NOMO-1 treated with DMSO at 0.1 percent for 48 hours (cell line): ENCODE measurements at regions not wholly inside any gene's neighbourhood (a gene's known extent, or its start where the extent isn't known, plus 50 kb on each side); places are given as distances from the start of the nearest gene placed in this dataset.

Experiments
- DNase-seq: peaks from one replicate; lab custom pipeline; 2025; ENCODE audit not compliant: unreplicated experiment; lab: John Stamatoyannopoulos, UW

DNA sequence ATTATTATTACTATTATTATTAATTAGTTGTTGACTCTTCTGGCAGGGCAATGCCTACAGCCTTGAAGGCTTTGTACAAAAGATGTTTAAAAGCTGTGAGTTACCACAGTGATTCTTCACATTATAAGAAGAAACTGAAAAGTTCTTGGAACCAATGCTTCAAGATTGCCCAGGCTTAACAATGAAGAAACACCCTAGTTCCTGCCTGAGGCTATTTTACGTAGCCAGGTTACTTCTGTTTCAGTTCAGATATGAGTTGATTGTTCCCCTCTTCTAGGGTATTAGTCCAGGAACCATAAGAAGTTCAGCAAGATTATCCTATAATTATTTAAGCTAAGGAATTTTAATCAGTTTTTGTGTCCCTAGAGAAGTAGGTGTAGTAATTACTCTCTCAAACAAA, 154.6 kb upstream of the CDH12 start:
- DNase-seq: no peak

GRCh38 chr5:23007236-23007635, 154.1 kb upstream of the CDH12 start:
- no peak for DNase-seq

DNA sequence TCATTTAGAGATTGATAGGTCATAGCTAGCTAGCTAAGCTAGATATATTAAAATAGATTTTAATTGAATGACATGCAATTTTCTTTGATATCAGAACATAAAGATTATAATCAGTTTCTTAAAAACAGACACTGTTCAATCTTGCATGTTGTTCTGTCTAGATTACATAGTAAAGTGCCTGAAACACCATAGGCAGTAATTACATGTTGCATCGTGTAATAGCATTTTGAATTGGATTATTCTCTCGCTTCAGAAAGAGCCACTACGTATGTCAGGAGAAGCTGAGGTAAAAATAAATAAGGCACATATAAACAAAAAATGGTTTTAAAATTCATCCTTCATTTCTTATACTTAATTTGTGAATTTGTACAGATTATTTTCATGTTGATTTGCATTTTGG, 148.0 kb upstream of the CDH12 start:
- no peak for DNase-seq

DNA sequence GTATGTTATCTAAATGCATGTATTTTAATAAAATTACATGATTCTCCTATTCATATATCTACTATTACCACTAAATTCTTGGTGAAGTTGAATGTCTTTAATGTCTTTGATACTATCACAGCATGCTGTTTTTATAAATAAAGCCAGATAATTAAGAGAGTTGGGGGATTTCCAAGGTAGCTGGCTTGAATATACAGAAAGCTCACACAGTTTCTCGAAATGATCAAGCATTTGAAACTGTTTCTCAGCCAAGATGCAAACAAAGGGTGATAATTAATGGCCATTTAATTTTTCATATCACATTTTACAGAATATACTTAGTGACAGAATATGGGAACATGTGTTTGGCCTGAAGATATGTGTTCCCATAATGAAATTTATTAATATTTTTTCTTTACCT, 145.6 kb upstream of the CDH12 start:
- no peak for DNase-seq

- DNase-seq: peak; percentile 42
Observed at GRCh38 chr5:22998362-22998761, 145.2 kb upstream of the CDH12 start.

DNA sequence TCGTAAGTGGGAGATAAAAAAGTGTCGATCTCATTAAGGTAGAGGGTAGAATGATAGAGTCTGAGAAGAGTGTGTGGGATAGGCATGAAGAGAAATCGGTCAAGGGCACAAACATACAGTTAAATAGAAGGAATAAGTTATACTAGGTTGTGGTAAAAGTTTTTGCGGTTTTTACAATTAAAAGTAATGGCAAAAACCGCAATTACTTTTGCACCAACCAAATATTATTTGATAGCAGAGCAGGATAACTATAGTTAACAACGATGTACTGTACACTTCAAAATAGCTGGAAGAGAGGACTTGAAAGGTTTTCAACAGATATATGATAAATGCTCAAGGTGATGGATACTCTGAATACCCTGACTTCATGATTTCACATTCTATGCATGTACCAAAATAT, 135.8 kb upstream of the CDH12 start:
- no peak for DNase-seq

GRCh38 chr5:22986281-22986680, 133.1 kb upstream of the CDH12 start:
- DNase-seq: no peak

- DNase-seq: no peak
Observed at GRCh38 chr5:22985446-22985845, 132.3 kb upstream of the CDH12 start.

GRCh38 chr5:22970956-22971618, 117.9 kb upstream of the CDH12 start:
- no peak for DNase-seq

GRCh38 chr5:22970491-22970890, 117.3 kb upstream of the CDH12 start:
- DNase-seq: no peak

DNA sequence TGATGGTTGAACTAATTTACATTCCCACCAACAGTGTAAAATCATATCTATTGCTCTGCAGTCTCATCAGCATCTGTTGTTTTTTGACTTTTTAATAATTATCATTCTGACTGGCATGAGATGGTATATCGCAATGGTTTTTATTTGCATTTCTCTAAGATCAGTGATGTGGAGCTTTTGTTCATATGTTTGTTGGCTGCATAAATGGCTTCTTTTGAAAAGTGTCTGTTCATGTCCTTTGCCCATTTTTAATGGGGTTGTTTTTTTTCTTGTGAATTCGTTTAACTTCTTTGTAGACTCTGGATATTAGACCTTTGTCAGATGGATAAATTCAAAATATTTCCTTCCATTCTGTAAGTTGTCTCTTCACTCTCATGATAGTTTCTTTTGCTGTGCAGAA, 115.2 kb upstream of the CDH12 start:
- no peak for DNase-seq

DNA sequence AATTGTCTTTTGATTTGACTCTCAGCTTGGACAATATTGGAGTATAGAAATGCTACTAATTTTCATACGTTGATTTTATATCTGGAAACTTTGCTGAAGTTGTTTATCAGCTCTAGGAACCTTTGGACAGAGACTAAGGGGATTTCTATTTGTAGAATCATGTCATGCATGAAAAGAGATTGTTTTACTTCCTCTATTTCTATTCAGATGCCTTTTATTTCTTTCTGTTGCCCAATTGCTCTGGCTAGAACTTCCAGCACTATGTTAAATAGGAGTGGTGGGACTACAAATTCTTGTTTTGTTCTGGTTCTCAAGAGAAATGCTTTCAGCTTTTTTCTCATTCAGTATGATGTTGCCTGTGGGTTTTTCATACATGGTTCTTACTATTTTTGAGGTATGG, 112.8 kb upstream of the CDH12 start:
- peak; percentile 14 for DNase-seq

- no peak for DNase-seq
Observed at GRCh38 chr5:22964632-22965031, 111.5 kb upstream of the CDH12 start.

GRCh38 chr5:22958462-22959262, 105.5 kb upstream of the CDH12 start:
- DNase-seq: no peak

DNA sequence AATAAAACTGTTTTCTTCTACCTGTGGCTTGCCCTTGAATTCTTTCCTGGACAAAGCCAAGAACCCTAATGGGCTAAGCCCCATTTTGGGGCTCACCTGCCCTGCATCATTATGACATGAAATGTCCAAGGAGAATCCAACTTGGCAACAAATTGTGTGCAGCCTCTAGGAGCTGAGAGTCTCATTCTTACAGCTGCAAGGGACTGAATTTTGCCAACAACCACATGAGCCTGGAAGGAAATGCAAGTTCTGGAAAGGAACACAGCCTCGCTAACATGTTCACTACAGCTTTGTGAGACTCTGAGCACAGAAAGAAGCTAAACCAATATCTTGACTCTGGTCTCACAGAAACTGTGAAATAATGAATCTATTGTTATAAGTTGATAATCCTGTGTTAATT, 94.8 kb upstream of the CDH12 start:
- DNase-seq: no peak

DNA sequence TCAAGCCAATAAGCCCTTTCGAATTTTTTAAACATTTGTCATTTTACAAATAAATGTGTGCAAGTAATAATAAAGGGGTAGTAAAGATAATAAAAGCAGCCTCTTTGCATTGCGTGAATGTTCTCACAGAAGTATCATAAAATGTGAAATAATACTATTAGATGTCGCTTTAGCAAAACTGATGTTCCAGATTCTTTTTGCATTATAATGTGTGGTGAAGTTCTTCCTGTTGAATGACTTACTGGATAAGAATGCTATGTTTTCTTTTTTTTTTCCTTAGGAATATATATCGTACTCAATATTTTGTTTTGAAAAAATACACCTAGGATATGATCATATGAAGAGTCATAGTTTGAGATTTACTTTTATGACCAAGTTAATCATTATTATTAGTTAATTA, 85.2 kb upstream of the CDH12 start:
- DNase-seq: no peak

DNA sequence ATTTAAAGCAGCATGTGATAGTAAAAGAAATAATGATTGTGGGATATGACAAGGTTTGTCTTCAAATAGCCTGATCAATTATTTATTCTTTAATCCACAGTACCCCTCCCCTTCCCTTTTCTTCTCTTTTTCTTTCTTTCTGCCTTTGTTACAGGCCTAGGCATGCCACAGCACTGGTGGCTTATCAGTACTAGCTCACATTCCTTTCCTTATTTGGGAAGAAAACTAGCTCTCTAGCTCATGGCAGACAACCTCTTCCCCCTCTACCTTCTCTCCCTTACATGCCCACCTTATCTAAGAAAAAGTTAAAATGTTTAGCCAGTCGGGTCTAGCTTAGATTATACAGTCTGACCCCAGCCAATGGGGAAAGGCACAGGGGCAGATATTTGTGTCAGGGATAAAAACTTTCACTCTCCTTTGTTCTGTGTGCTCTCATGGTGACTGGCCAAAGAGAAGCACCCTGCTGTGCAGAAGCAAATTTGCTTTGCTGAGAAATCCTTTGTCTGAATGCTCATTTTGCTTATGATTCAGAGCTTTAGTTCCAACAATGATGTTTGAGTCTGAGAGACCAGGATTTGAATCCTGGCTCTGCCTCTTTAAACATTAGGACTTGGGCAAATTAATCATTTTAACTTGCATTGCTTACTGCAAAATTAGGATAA, 75.8 kb upstream of the CDH12 start:
- DNase-seq: no peak

GRCh38 chr5:22926574-22926973, 73.4 kb upstream of the CDH12 start:
- DNase-seq: no peak

DNA sequence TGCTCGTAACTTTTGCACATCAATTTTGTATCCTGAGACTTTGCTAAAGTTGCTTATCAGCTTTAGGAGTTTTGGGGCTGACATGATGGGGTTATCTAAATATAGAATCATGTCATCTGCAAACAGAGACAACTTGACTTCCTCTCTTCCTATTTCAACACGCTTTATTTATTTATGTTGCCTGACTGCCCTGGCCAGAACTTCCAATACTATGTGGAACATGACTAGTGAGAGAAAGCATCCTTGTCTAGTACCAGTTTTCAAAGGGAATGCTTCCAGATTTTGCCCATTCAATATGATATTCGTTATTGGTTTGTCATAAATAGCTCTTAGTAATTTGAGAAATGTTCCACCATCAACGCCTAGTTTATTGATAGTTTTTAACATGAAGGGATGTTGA, 65.4 kb upstream of the CDH12 start:
- no peak for DNase-seq

DNA sequence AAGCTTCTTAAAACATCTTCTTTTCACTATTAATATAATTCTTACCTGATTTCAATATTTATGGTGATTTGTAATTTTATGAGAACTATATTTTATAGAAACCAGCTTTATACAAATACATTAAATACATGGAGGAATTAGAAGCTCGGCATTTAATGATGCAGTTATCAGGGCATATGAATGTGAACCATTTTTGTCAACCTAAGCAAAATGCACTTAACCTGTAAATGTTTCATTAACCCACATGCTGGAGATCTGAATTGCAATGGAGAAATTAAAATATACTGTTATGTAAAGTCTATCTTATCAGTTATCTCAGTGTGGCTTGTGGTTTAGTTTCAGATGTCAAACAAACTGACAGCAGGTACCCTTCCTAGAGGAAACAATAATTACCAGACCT, 63.2 kb upstream of the CDH12 start:
- no peak for DNase-seq

DNA sequence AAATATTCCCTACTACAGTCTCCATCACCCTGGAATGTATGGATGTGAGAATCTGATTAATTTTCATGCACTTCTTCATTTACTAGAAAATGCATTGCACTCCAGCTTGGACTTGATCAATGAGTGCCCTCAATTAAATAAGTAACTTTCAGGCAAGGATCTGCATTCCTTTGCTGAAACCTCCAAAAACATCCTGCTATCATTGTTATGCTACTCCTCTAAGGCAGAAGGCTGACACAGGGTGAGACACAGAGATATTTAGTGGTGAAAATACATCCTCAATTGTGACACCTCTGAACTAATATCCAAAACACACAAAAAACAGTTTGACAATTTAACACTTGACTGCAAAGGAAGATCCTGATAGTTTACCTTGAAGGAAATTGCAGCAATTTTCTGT, 57.9 kb upstream of the CDH12 start:
- DNase-seq: no peak

- no peak for DNase-seq
Observed at GRCh38 chr5:22910523-22910922, 57.4 kb upstream of the CDH12 start.
